ENCODE measurements at regions not wholly inside any gene's neighbourhood (a gene's known extent, or its start where the extent isn't known, plus 50 kb on each side); places are given as distances from the start of the nearest gene placed in this dataset.

DNA sequence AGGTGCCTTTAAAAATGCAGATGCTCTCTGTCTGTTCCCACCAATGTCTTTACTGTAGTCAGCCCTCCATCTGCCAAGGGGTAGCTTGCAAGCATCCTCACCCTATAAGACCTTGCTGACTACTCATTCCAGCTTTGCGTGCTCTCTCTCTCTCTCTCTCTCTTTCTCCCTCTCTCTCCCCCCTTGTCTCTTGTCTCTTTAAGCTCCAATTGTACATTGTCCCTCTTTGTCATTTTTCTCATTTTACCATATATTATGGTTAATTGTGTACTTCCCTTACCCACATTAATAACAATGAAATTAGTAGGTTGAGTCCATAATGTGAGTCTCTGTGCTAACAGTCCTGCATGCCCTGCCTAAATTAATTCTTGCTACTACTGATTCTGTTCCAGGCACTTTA is 350.2 kb upstream of the CDH4 start:
- no peak for DNase-seq (ENCODE audit: low spot score)

DNA sequence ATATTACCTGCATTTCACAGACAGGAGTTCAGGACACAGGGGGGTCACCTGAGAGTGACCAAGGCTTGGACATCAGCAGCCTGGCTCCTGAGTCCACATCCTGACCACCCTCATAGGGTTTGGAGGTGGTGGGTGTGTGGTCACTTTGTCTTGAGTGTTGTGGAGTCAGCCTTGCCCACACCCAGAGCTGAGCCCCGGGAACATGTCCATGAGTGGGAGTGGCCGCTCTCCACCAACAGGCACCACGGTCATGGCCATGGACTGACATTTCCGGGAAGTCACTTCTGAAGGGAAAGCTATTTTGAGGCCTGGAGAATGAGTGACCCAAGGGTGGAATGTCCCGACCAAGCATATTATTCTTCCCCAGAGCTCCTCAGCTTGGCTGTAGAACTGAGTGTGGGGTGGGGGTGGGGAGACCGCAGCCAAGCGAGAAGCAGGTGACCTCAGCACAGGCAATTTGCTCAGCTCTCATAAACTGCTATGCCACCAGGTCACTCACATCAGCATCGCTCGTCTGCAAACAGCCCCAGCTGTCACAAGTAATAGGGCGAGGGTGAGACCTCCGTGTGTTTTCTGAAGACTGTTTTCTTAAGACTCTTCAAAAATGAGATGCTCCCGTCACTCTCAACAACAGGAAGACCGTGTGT is 348.6 kb upstream of the CDH4 start:
- DNase-seq (ENCODE audit: low spot score): no peak

DNA sequence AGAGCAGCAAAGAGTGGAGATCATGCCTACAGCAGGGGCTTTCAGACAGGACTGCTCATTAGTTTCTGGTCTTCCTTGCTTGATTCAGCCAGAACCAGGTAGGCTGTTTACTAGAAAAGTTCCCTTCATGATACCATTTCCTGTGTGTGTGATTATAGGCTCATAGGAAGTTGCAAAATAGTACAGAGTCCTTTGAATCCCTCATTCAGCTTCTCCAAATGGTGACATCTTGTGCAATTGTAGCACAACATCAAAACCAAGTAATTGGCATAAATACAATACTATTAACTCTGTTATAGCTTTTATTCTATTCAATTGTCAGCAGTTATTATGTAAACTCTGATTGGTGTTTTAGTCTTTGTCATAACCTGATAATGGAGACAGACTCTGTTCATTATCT is 347.3 kb upstream of the CDH4 start:
- DNase-seq (ENCODE audit: low spot score): no peak

DNA sequence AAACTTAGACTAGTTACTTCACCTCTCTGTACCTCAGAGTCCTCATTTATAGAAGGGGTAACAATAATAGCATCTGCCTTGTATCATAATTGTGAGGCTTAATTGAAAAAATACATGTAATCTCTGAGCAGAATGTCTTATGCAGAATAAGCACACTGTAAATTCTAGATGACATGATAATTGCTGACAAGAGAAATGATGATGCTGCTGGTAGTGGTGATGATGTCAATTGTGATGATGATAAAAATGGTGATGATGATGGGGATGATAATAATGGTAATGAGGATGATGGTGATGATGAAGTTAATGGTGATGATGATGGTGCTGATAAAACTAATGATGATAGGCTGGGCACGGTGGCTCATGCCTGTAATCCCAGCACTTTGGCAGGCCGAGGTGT is 346.1 kb upstream of the CDH4 start:
- no peak for DNase-seq (ENCODE audit: low spot score)

DNA sequence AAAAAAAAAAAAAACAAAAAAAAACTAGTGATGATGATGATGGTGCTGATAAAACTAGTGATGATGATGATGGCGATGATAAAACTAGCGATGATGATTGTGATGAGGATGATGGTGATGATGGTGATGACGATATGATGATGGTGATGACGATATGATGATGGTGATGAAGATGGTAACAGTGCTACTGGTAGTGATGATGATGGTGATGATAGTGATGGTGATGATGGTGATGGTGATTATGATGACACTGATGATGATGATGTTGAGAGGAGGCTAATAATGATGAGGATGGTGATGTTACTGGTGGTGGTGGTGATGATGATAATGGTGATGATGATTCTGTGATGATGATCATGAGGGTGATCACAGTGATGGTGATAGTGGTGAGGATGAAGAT is 345.5 kb upstream of the CDH4 start:
- no peak for DNase-seq (ENCODE audit: low spot score)

DNA sequence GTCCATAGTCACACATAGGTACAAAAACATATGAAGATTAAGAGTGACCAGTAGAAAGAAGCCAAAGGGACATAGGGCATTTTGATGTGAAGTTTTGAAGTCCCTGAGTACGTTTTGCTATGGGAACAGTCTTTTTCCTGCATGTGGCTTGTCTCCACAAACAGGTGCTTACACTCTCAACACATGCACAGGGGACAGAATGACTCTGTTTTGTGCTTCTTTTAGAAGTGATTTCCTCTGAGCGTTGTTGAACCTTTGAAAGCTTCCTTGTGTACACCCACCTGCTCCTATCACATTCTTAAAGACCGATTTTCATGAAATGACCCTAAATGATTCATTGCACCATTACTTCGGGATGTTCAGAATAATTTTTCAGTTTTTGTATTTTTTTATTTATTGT is 338.8 kb upstream of the CDH4 start:
- DNase-seq (ENCODE audit: low spot score): no peak

DNA sequence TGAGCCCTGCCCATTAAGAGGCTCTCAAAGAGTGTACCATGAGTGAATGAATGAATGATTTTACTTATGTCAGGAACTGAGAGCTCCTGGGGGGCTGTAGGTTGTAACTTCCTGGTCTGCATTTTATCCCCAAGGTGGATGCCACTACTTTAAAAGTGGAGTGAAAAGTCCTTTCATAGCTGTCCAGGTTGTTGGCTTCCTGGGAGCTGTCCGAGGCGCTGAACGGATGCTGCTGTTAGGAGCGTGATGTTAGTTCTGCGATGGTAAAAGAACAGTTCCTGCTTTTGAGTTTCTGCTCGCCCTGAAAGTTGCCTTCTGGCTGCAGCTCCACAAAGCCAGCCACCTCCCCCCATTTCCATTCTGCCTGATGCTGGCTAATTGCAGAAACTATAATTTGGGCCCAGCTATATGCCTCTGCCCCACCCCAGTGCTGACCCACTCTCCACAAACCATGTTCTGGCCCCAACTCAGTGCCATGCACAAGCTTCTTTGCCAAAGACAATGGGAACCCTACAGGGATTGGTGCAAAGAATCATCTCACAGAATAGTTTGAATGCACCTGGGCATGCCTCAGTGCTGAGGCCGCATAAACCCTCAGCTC is 330.9 kb upstream of the CDH4 start:
- DNase-seq (ENCODE audit: low spot score): peak; percentile 15

DNA sequence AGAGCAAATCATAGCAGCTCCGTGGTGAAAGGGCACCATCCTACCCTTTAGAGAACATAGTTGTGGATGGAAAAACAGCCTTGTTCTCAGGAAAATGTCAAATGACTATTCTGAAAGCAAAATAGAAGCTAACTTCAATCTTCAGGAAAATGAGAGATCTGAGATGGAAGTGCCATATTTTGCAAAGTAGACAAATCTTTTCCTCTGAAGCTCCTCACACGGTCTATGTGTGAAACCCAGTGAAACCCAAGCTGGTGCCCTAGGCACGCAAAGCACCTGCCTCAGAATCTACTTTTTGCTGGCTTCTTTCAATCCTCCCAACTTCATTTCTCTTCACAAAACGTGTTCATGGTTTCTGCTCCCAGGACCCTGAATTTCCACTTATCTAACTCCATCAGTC is 325.2 kb upstream of the CDH4 start:
- no peak for DNase-seq (ENCODE audit: low spot score)

DNA sequence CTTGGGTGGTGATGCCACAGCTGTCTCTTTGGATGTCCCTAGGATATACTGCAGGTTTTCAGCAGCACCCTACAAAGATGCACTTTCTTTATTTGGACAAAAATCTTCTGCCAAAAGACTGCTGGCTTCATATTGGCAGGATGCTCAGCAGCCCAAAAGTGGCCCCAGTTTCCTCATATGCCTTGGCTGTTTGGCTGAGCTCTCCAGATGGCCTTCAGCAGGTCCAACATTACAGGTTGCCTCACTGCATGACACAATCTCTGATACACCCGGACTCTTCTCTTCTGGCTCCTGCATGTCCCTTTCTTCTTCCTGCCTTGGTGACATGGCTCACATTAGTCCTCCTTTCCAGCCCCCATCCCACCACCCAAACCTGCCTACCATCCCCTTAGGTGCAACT is 323.7 kb upstream of the CDH4 start:
- DNase-seq (ENCODE audit: low spot score): no peak

DNA sequence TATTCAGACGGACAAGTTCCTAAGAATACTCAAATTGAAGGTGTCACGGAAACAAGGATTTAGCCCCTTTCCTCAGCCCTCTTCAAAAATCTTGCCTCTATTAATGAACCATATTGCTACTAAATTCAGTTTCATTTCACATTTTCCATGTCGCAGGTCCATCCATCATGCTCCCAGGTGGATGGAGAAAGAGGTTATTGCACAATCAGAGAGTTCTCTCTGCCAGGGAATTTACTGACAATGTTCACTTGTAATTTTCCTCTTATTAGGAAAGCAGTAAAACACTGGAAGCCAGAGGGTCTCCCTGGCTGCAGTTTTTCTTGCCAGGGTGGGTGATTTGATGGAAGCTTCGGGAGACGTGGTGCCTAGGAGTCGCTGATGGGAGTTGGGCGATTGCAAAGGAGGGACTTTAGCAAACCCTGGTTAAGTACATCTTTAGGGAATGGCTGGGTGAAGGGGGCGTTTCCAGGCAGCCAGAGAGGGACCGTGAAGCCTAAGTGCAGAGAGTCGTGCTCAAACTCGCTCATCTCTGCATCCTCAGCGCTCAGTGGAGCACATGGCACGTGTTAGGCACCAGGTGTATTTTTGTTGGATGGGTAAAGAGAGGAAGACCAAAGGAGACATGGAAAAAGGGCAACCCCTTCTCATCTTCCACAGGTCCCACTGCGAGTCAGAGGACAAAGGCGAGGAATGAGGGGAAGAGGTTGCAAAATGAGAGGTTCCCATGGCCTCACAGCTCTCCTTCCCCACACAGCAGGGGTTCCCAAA is 321.9 kb upstream of the CDH4 start:
- DNase-seq (ENCODE audit: low spot score): no peak

DNA sequence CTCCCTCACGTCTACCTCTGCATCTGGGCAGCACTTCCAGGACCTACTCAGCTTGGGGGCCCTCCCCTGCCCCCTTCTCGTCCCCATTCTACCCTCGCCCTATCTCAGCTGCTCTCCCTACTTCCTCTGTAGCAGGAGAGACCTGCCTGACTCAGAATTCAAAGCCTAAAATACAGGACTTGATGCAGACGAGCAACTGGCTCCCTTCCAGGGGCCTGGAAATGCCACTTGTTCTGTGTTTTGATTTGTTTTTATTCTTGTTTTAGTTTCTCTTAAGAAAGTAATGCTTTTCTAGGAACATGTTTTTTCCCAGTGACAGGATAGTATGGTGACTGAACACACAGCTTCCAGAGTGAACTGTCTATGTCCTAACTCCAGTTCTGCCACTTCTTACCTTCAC is 320.4 kb upstream of the CDH4 start:
- DNase-seq (ENCODE audit: low spot score): no peak

DNA sequence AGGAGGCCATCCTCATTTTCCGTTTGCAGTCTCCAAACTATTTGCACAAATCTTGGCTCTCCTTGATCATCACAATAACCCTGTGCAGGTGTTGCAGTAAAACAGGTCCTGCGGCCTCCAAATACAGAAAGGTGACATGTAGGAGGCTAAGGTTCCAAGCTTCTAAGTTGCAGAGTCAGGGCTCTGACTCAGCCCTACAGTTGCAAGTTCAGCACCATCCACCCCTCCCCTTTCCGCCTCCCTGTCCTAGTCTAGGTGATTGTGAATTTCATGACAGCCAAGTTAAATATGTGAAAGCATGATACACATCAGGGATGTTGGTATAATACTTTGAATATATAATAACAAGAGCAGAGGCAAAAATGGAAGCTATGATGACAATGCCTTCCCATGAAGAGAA is 317.3 kb upstream of the CDH4 start:
- DNase-seq (ENCODE audit: low spot score): no peak

DNA sequence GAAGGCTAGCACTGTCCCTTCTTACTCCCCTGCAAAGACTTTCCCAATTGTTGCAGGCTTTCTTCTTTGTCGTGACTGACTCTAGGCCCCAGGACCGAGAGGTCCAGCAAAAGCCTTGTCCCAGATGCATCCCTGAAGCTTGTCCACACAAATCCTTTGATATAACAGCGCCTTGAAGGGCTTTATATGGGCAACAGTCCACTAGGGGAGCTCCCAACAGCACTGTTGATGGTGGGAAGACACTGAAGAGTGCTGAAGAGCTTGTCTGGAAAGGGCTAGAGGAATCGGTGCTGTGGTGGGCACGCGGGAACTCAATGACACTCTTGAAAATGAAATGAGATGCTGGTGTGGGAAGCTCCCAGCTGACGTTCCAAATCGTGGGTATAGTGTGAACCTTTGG is 316.1 kb upstream of the CDH4 start:
- DNase-seq (ENCODE audit: low spot score): no peak

DNA sequence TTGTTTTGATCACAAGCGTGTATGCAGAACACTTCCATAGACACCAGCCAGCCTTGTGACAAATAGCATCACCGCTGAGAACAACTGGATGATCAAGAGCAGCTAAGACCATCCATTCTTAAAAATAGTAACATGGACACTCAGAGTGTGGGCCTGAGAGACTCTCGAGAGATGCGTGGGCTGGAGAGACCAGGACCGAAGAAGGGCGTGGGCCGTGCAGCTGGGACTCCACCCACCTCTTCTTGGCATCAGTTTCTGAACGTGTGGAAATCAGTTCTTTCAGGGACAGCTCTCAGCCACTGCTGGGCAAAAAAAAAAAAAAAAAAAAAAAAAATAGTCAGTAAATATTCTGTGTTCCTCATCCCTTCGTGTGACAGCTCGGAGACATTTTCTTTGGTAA is 314.5 kb upstream of the CDH4 start:
- no peak for DNase-seq (ENCODE audit: low spot score)

DNA sequence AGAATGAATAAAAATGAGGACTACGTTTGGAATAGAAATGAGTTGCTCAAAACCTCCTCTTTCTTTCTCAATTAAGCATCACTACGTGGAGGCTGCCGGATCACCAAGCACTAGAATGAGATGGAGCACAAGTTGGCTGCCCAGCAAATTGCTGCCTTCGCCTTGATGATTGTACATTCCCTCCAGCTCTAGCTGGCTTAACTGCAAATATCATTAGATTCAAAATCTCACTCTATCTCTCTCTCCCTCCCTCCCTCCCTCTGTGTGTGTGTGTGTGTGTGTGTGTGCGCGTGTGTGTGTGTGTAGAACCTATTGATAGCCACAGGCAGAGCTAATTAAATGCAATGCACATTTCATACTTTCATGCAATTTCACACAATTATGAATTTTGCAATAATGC is 310.7 kb upstream of the CDH4 start:
- no peak for DNase-seq (ENCODE audit: low spot score)

DNA sequence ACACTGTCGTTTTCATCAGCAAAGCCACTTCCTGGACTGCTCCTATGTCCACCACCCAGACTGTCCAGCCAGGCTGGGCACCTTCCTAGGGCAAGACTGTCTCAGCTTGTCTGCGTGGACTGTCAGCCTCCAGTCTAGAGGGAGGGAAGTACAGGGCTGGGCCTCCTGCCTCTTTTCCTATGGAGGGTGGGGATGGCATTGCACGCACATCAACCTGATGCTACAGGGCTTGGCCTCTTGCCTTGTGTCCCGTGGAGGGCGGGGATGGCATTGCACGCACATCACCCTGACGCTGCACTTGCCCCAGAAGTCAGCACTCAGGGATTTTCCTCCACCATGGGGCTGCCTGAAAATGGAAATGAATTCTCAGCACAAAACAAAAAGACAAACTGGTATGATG is 304.2 kb upstream of the CDH4 start:
- DNase-seq (ENCODE audit: low spot score): no peak

DNA sequence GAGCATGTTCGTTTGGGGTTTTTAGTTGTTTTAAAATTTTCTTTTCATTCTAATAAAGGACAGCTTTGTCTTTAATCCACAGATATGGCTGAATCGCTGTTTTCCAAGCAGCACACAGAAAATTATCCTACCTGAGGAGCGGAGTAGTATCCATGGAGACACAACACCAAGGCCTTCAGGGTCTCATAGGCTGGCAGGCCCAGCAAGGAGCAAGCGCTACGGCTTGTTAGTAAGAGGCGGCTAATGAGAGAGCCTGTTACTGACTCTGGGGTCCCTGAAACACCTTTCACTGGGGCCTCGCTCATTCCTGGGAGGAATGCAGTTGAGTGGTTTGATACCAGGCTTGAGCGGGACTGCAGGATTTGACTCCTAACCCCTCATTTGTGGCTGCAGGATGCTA is 303.8 kb upstream of the CDH4 start:
- DNase-seq (ENCODE audit: low spot score): no peak

DNA sequence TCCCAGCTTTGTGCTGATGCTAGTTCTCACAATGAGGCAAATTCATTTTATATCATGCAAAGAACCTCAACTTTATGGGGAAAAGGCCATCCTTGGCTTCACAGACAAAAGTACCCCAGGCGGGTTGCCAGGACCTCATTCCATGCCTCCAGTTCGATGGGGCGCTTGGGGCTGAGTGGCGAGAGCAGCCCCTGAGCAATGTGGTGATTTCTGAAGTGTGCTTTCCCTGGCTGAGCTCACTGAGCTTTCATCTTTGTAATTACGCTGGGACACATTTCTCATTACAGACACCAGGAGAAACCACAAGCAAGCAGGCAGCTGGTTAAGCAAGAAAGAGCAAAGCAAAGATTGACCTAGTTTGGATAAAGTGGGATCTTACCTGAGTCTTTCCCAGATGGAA is 301.5 kb upstream of the CDH4 start:
- DNase-seq (ENCODE audit: low spot score): no peak

DNA sequence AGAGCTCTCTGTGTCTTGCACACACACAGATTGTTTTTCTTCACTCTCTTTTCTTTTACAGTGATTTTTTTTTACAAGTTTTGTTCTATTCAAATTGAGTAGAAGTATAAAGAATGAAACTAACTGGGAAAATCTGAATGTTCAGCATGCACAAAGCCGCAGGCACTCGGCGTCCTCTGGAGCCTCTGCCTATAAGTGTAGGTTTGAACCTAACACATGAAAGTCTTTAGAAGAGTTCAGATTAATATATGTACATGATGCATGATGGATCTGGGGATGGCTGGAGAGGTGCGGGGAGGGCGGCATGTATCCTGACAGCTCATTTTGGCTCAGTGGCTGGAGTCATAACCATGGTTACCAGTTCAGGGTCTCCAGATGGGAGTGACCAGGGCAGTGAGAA is 301.1 kb upstream of the CDH4 start:
- no peak for DNase-seq (ENCODE audit: low spot score)

DNA sequence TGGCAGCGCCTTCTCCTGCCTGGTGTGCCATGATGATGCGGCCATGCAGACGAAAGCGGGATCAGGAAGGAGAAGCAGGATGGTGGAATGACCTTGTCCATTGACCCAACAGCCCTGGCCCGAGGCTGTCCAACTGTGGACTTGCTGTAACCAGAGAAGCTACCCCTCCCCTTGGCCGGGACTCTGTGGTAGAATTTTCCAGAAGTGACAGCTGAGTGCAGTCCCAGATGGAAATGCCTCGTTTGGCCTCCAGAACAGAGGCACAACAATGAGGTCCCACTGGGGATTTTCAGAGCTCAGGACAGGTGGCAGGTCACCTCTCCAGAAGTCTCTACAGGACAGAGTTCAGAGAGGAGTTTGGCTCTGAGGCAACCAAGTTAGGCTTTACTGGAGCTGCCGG is 299.2 kb upstream of the CDH4 start:
- DNase-seq (ENCODE audit: low spot score): no peak

DNA sequence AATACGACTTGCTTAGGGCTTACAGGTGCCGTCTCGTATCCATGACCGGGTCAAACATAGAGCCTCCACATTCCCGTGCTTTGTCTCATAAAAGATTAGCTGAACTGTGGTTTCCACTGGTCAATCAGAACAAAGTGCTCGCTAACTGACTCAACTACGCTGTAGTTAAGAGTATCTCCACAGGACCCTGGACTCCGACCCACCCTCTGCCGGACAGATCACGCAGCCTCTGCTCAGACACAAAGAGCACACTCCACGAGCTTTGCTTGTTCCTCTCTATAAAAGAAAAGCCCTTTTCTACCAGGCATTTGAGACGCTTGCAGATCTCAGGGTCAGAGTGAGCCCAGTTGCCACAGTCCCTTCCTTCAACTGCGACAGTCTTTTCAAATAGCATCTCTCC is 298.7 kb upstream of the CDH4 start:
- DNase-seq (ENCODE audit: low spot score): no peak

DNA sequence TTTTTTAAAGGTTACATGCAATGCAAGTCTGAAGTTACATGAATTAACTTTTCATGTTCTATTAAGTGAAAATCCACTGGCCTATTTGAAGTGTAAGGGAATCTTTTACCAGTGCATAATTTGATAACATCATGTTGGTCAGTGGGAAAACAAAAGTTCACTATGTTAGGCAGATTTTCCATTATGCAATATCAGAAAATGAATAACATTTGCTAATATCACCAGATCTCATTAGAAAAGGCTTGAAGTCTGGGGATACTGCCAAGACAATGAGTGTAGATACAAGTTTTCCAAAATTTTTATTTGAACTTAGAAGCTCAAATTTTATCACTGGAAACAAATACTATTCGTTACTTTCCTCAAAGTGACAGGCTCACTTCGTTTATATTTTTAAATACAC is 296.4 kb upstream of the CDH4 start:
- DNase-seq (ENCODE audit: low spot score): no peak

DNA sequence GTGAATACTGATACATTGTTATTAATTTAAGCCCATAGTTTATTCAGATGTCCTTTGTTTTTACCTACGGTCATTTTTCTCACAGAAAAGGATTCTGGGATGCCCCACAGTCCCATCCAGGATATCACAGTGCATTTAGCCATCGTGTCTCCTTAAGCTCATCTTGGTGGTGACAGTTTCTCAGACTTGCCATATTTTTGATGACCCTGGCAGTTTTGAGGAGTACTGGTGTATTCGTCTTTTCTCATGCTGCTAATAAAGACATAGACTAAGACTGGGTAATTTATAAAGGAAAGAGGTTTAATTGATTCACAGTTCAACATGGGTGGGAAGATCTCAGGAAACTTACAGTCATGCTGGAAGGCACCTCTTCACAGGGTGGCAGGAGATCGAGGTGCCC is 295.9 kb upstream of the CDH4 start:
- no peak for DNase-seq (ENCODE audit: low spot score)

DNA sequence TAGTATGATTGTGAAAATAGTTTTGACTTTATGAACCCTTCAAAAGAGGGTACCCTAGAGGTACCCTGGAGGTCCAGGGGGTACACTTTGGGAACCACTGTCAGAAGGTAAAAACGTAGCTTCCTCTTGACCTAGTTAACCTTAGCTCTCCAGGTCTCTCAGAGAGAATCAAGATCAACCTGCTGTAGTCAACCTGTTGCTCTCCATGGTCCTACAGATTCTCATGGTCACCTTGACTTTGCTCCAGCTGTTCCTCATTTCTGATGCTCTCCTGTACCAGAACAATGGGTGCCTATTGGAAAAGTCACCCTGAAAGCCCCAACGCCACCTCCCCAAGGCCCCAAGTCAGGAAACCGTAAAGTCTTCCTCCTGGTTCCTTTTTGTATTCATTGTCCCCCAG is 294.4 kb upstream of the CDH4 start:
- no peak for DNase-seq (ENCODE audit: low spot score)
